Endodermal cell (in vitro differentiated cells): ENCODE measurements at regions not wholly inside any gene's neighbourhood (a gene's known extent, or its start where the extent isn't known, plus 50 kb on each side); places are given as distances from the start of the nearest gene placed in this dataset.

Experiments
- DNase-seq: peaks from one replicate; pipeline ENCODE4 v3.0.0-alpha.2; 2017
- H3K27ac ChIP-seq: 2 replicates; pipeline ENCODE4 v1.5.1; 2013; ENCODE audit warnings: mild to moderate bottlenecking, low read depth, low read length, moderate library complexity
- H3K27me3 ChIP-seq: 2 replicates; pipeline ENCODE4 v1.6.1; 2013; ENCODE audit warnings: mild to moderate bottlenecking, low read length, moderate library complexity; ENCODE audit not compliant: insufficient read depth, control insufficient read depth, poor library complexity, severe bottlenecking
- H3K36me3 ChIP-seq: 2 replicates; pipeline ENCODE4 v1.7.0; 2013; ENCODE audit warnings: mild to moderate bottlenecking, low read length, moderate library complexity; ENCODE audit not compliant: control insufficient read depth, insufficient read depth
- H3K4me1 ChIP-seq: one replicate; pipeline ENCODE4 v1.7.0; 2013; ENCODE audit warnings: low read length; ENCODE audit not compliant: control insufficient read depth, insufficient read depth
- H3K4me3 ChIP-seq: 2 replicates; pipeline ENCODE4 v1.5.1; 2013; ENCODE audit warnings: mild to moderate bottlenecking, low read length, moderate library complexity
- H3K9ac ChIP-seq: 2 replicates; pipeline ENCODE4 v1.6.1; 2013; ENCODE audit warnings: mild to moderate bottlenecking, low read length, moderate library complexity; ENCODE audit not compliant: poor library complexity, severe bottlenecking; ENCODE audit errors: extremely low read depth
- H3K9me3 ChIP-seq: 2 replicates; pipeline ENCODE4 v1.6.1; 2013; ENCODE audit warnings: mild to moderate bottlenecking, low read length, moderate library complexity; ENCODE audit not compliant: control insufficient read depth
- H3K27ac Mint-ChIP-seq: 2 replicates; pipeline ENCODE4 v1.8.0; 2020; ENCODE audit warnings: mixed read lengths
- H3K27me3 Mint-ChIP-seq: 2 replicates; pipeline ENCODE4 v1.8.0; 2021; ENCODE audit warnings: mild to moderate bottlenecking, mixed read lengths; ENCODE audit not compliant: insufficient read depth
- H3K36me3 Mint-ChIP-seq: 2 replicates; pipeline ENCODE4 v1.8.0; 2020; ENCODE audit warnings: low read depth, mixed read lengths
- H3K4me1 Mint-ChIP-seq: 2 replicates; pipeline ENCODE4 v1.8.0; 2020; ENCODE audit warnings: mixed read lengths
- H3K4me3 Mint-ChIP-seq: 2 replicates; pipeline ENCODE4 v1.8.0; 2020; ENCODE audit warnings: mild to moderate bottlenecking, moderate library complexity, mixed read lengths
- H3K9me3 Mint-ChIP-seq: 2 replicates; pipeline ENCODE4 v1.8.0; 2020; ENCODE audit warnings: mild to moderate bottlenecking, mixed read lengths
- CTCF ChIP-seq: fragments of 200-600 bp; sonication (generic); conservative IDR thresholded peaks from 2 replicates; pipeline ENCODE4 v1.5.0; 2021; ENCODE audit warnings: antibody characterized with exemption, mild to moderate bottlenecking
- WGBS, 2 experiments: methylation state at CpG; one replicate each; pipeline versions ENCODE4 v1.1.5 to v1.1.7; 2013; ENCODE audit warnings: missing lambda C conversion rate in 2 of 2, mixed read lengths in 1 of 2; ENCODE audit not compliant: insufficient coverage in 1 of 2, insufficient read length in 1 of 2; 5-methylcytosine and 5-hydroxymethylcytosine counted together

GRCh38 chr11:71341173-71341572, 88.8 kb upstream of the SHANK2 start:
- no peak for DNase-seq
- Mint-ChIP-seq H3K4me3 (no peak overlapping the region), H3K36me3 (no peaks in the 10 kb centered on the region), H3K9me3 (peaks cover 9% of the 10 kb centered on the region), H3K27ac (no peak overlapping the region), H3K4me1 (no peaks in the 10 kb centered on the region), H3K27me3 (peaks cover 9% of the 10 kb centered on the region)
- Histone ChIP-seq H3K27ac (no peak overlapping the region), H3K36me3 (no peaks in the 10 kb centered on the region), H3K4me3 (no peak overlapping the region), H3K4me1 (no peaks in the 10 kb centered on the region), H3K27me3 (no peaks in the 10 kb centered on the region), H3K9me3 (no peaks in the 10 kb centered on the region), H3K9ac (no peak overlapping the region)
- no peak for TF ChIP-seq CTCF
- WGBS, 2 experiments: 89 to 95% methylated on average over 7 to 8 of the region's 8 CpGs

GRCh38 chr11:71340086-71340606, 87.8 kb upstream of the SHANK2 start:
- Histone ChIP-seq H3K4me1 (no peaks in the 10 kb centered on the region), H3K27ac (no peak overlapping the region), H3K9me3 (no peaks in the 10 kb centered on the region), H3K4me3 (no peak overlapping the region), H3K36me3 (no peaks in the 10 kb centered on the region), H3K9ac (no peak overlapping the region), H3K27me3 (no peaks in the 10 kb centered on the region)
- Mint-ChIP-seq H3K27me3 (peaks cover 14% of the 10 kb centered on the region), H3K36me3 (no peaks in the 10 kb centered on the region), H3K4me1 (no peaks in the 10 kb centered on the region), H3K27ac (no peak overlapping the region), H3K4me3 (no peak overlapping the region), H3K9me3 (peaks cover 12% of the 10 kb centered on the region)
- TF ChIP-seq CTCF: no peak
- 97% methylated on average over 9 to 12 of the region's 12 CpGs for WGBS, 2 experiments
- DNase-seq: no peak

GRCh38 chr11:71339396-71339881, 87.1 kb upstream of the SHANK2 start:
- H3K4me3 Mint-ChIP-seq: no peak overlapping the region
- no peaks in the 10 kb centered on the region for H3K36me3 Mint-ChIP-seq
- H3K27ac Mint-ChIP-seq: no peak overlapping the region
- Histone ChIP-seq H3K27ac (no peak overlapping the region), H3K9ac (no peak overlapping the region), H3K4me1 (no peaks in the 10 kb centered on the region), H3K27me3 (no peaks in the 10 kb centered on the region), H3K4me3 (no peak overlapping the region), H3K9me3 (no peaks in the 10 kb centered on the region), H3K36me3 (no peaks in the 10 kb centered on the region)
- H3K4me1 Mint-ChIP-seq: no peaks in the 10 kb centered on the region
- peaks cover 14% of the 10 kb centered on the region for H3K27me3 Mint-ChIP-seq
- peaks cover 19% of the 10 kb centered on the region for H3K9me3 Mint-ChIP-seq
- DNase-seq: no peak
- no peak for TF ChIP-seq CTCF
- 83 to 87% methylated on average over 11 to 14 of the region's 14 CpGs for WGBS, 2 experiments
